HG02642 (cell line): ENCODE measurements at regions not wholly inside any gene's neighbourhood (a gene's known extent, or its start where the extent isn't known, plus 50 kb on each side); places are given as distances from the start of the nearest gene placed in this dataset.
"Not testable (repeated sequence)": the region's sequence is repeated elsewhere in the genome, so short reads cannot be mapped to it uniquely, and the experiment has no call there.

Experiments
- ATAC-seq: cut with Tn5 transposase; IDR thresholded peaks from one replicate; pipeline ENCODE4 v1.9.1; 2021; ENCODE audit warnings: mild to moderate bottlenecking; ENCODE audit not compliant: unreplicated experiment, poor library complexity

DNA sequence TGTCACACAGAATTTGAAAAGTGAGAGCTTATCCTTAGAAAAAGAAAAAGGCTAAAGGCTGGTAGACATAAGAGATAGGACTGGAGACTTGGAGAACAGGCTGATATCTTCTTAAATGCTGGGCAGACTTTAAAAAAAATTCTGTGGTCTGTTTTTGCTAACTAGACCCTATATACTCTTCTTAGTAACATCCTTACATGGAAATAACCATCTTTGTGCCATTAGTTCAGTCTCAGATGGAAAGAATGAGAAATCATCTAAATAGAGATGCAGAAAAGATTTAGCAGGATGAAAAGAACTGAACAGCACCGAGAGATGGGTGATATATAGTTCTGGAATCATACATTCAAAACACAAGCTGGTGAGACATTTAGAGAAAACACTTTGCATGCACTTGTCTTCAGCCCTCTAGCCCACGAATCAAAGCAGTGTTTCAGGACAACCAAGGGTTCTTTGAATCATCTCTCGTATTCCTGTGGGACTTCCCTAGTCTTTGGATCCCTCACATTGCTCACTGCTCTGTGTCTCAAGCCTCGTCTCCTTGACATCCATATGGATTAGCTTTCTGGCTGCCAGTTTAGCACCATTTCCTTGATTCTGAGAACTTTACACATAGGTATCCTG lies 93.0 kb upstream of the LYSMD4 start:
- no peak for ATAC-seq

DNA sequence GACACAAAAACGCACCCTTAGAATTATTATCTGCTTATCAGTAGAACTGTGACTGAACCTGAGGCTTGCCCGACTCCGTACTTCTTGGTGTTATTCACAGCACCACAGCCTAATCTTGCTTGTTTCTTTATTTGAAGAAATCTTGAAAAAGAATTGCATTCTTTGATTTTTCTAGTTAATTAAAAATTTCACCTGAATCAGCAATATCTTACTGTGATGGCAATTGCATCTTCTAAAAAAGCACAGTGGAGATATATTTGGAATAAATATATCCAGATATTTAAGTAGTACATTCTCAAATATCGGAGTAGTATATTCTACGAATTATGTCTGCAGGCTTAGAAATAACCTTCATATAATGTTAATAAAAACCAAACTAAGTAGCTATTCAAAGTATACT lies 90.1 kb upstream of the LYSMD4 start:
- ATAC-seq = no peak

DNA sequence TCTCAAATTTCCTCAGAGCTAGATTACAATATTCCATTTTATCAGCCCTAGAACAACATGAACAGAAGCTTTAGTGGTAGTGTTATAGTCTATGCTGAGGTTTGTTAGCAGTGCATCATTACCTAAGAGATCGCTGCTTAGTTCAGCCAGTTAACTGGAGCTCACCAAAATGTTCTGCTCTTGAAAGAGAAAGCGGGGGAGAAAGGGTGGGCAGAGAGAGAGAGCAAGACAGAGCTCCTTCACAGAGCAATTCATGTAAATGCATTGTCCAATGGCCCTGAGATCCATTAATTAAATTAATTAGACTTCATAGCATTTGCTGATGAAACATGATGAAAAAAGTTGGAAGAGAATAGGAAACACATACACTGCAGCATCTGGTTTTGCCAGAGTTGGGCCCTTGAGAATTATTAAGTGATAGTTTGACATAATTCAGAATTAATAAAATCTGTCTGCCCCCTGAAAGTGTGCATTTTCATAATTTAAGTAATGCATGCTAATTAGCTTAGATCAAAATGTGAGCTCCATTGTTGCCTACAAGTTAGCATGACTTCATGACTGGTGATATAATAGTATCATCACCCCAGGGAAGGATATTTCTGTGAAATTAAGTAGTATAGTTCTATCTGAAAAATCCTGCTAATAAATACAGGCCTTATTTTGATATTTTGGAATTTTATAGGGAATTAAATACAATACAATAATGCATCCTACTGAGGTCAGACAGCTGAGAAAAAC lies 86.9 kb upstream of the LYSMD4 start:
- no peak for ATAC-seq

GRCh38 chr15:99818872-99819271 lies 85.6 kb upstream of the LYSMD4 start:
- ATAC-seq = no peak

DNA sequence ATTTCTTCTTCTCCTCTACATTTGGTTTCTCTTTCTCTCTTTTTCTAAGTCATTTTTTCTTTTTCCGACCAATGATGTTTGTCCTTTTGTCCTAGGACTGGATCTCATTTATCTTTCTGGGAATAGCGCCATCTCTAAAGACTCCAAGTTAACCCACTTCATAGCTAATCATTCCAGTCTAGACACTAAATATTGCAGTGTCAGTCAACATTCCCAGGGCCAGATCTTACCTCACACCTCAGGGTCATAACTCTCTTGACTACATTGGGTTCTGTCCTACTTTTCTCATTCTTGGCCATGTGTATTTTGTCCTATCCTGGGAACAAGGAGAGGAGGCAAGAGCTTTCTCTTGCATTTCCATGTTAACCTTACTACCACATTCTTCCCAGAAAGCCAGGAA lies 83.6 kb upstream of the LYSMD4 start:
- ATAC-seq = not testable (repeated sequence)

GRCh38 chr15:99810663-99811062 lies 77.4 kb upstream of the LYSMD4 start:
- not testable (repeated sequence) for ATAC-seq

DNA sequence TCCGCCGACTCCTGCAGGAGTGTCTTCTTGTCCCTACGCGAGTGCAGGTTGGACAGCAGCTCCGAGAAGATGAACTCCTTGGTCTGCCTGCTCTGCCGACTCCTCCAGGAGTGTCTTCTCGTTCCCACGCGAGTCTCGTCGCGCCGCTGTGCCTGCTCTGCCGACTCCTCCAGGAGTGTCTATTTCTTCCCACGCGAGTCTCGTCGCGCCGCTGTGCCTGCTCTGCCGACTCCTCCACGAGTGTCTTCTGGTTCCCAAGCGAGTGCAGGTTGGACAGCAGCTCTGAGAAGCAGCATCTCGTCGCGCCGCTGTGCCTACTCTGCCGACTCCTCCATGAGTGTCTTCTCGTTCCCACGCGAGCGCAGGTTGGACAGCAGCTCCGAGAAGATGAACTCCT lies 66.6 kb upstream of the LYSMD4 start:
- not testable (repeated sequence) for ATAC-seq

DNA sequence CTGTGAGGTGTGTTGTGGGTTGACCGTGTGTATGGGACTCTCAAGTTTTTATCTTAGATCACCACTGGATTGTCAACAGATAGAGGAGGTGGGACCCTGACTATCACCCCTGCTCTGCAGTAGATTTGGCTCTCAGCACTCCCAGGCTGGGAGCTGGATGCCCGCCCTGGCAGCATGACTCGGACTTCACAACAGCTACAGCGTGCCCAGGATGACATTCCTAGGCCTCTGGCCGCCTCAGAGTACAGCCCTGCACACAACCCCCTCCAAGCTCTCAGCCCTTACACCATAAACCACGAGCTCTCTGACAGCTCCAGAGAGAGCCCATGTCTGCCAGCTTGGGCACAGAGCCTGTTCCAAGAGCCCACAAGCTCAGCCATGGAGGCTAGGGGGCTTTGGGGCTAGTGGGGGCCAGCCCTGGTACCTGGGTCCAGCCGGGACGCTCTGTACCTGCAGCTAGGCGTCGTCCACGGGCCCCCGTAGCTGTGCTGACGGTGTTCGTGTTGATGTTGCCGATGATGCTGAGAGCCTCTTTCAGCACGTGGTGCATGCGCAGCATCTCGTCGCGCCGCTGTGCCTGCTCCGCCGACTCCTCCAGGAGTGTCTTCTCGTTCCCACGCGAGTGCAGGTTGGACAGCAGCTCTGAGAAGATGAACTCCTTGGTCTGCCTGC lies 66.1 kb upstream of the LYSMD4 start:
- ATAC-seq = not testable (repeated sequence)

DNA sequence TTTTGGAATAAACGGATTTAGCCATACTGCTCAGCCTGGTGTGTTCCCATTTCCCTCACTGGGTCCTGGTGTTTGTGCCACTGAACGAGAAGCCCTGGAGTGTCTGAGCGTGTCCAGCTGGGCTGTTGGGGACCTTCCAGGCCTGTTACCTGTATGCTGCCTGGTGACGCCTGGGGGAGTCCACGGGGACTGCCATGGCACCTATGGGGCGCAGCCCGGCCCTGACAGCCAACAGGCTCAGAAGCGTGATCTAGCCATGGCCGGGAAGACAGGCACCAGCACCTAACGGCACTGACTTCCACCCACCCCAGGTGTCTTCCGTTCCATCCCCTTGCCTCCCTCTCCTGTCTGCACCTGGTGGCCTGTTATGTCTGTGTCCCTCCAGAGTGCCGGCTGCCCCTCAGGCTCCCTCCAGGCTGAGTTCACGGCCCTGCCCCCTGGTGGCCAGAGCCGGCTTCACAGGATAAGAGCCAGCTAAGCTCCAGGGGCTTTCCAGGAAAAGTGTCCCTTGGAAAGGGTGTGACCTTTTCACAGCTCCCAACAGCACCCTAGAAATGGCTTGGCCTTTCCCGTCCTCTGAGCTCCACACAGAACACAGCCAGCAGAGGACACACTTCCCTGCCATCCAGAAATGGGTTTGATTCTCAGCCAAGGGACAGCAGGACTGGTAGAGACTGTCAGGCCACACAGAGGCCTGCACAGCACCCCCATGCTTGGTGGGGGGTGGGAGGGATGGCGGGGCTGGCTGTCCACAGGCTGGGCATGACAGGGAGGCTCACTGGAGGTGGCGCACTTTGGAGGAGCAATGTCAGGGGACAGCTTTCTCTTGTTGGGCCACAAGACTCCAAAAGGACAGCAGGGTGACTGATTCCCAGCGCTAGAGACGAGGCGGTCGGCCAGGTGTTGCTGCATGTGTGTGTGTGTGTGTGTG lies 64.0 kb upstream of the LYSMD4 start:
- ATAC-seq = not testable (repeated sequence)

- ATAC-seq = not testable (repeated sequence)
These were observed 58.9 kb upstream of the LYSMD4 start for GRCh38 chr15:99791881-99792807.

DNA sequence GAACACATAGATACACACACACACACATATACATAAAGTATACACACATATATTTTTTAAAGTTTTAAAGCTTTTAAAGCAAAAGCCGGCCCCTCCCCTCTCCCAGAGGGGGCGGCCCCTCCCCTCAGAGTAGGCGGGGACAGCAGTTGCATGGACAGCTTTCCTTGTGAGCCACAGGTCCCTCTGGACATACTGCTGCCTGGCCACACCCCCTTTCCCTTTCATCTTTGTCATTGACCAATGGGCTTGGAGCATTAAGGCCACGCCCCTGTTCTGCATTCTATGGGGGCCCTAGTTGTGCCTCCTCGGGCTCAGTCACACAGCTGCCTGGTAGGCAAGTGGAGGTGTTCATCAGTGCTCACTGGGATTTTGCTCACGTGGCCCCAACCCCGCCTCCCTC lies 57.5 kb upstream of the LYSMD4 start:
- not testable (repeated sequence) for ATAC-seq

- ATAC-seq = no peak
These were observed 54.9 kb upstream of the LYSMD4 start for GRCh38 chr15:99788156-99788555.

DNA sequence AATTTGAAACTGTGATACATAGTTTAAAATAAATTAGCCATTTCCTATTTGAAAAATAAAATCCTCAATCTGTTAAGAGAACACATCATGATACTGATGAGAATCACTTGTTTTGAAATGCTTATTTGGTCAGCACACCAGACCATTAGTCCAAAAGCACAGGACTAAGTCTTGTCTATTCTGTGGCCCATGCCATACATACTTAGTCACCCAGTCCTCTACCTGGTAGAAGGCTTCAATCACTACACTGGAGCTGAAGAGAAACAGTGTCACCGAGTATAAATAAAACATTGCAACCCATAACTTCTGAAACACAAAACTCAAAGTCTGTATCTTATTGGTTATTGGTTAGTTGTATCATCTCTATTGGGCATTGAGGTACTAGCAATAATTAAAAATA lies 51.6 kb upstream of the LYSMD4 start:
- ATAC-seq = not testable (repeated sequence)

DNA sequence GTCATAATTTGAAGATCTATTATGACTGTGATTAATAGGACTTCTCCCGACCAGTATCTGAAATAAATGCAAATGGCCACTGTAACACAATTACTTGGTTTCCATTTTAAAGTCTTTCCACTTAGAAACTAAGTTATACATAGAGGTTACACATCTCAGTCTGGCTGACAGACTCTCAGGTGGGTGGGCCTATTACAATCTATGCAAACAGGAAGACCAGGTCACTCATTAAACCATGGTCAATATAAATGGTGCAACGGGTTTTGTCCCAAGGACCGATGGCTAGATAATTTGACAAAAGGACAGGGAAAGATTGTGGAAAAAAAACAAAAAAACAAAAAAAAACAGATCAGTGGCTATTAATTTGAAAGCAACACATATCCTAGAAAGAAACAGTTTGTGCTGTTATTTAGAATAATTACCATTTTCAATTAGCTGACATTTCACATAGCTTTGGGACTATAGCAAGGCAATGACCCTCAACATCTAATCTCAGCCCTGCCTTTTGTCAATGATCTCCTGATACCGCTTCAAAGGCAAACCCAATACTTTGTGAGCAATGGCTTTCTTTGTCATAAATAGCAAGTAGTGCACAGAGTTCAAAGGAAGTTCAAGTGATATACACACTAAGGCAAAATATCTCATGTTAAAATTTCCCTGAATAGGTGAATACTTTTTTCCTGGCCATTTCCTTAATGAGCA lies 50.8 kb upstream of the LYSMD4 start:
- not testable (repeated sequence) for ATAC-seq
